ENCODE measurements at regions not wholly inside any gene's neighbourhood (a gene's known extent, or its start where the extent isn't known, plus 50 kb on each side); places are given as distances from the start of the nearest gene placed in this dataset.

DNA sequence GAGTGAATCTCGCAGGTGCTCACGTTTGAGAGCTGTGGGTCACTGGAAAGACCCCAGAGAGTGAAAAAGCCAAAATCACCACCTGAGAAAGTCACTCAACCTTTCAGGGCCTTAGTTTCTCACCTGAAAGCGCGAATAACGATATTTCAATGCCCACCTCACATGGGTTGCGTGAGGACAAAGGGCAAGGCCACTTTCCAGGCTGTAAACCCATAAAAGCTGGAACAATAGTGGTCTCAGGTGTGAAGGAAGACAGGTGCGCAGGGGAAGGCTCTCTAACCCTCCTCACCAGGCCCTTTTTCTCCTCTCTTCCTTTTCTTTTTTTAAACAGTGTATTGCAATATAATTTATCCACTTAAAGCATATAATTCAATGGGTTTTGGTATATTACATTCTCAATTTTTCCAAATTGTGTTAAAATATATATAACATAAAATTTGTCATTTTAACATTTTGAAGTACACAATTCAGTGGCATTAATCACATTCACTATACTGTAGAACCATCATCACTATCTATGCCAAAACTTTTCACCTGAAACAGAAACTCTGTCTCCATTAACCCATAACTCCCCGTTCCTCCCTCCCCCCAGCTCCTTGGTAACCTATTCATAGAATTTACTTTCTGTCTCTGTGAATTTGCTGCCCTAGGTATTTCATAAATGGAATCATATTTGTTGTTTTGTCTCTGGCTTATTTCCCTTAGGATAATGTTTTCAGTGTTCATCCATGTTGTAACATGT is 118.4 kb upstream of the TNR start:
- Histone ChIP-seq H3K9me3 (ENCODE audit: control insufficient read depth, insufficient read depth, low read length) (no peaks in the 10 kb centered on the region), H3K9ac (ENCODE audit: low read depth, low read length) (no peak overlapping the region), H3K36me3 (ENCODE audit: insufficient read depth, low read length) (no peaks in the 10 kb centered on the region), H3K4me1 (ENCODE audit: insufficient read depth, low read length) (peaks cover 31% of the 10 kb centered on the region)

DNA sequence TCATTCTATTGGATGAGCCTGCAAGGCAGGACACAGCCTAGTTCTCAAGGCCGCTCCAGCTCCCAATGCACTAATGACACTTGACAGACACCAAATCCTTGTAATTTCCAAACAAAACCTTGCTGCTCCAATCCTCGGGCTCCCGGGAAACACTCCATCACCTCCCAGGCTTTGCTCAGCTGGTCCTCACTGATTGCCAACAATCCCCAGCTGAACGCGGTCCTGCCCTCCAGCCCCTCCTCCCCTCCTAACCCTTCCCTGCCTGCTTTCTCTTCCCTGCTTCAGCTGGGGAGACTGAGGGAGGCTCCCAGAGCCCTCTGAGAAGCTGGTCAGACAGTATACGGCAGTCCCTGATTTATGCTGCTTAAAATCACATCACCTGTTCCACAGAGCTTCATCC is 114.4 kb upstream of the TNR start:
- H3K36me3 ChIP-seq (ENCODE audit: insufficient read depth, low read length): no peaks in the 10 kb centered on the region
- H3K9me3 ChIP-seq (ENCODE audit: control insufficient read depth, insufficient read depth, low read length): peaks cover 2% of the 10 kb centered on the region; the same call in 1 of the 2 replicates
- no peak overlapping the region for H3K9ac ChIP-seq (ENCODE audit: low read depth, low read length)
- H3K4me1 ChIP-seq (ENCODE audit: insufficient read depth, low read length): 0 out of 2 replicates have a peak, but pooled peaks cover 2% of the 10 kb centered on the region

DNA sequence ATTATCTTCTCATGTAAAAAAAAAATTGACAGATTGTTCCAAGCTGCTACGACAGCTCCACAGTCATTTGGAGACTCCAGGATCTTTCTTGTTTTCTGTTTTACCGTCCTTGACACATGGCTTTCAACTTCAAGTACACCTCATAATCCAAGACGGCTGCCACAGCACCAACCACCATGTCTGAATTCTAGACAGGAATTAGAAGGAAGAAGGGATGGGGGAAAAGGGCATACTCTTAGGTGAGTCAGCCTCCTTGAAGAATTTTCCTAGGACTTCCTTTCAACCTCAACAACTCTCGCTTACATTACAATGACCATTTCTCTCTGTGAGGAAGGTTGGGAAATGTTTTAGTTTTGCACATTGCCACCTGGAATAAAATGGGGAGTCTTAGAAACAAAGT is 110.3 kb upstream of the TNR start:
- Histone ChIP-seq H3K9me3 (ENCODE audit: control insufficient read depth, insufficient read depth, low read length) (peaks cover 2% of the 10 kb centered on the region; the same call in 1 of the 2 replicates), H3K36me3 (ENCODE audit: insufficient read depth, low read length) (no peaks in the 10 kb centered on the region), H3K4me1 (ENCODE audit: insufficient read depth, low read length) (no peaks in the 10 kb centered on the region), H3K9ac (ENCODE audit: low read depth, low read length) (no peak overlapping the region)

DNA sequence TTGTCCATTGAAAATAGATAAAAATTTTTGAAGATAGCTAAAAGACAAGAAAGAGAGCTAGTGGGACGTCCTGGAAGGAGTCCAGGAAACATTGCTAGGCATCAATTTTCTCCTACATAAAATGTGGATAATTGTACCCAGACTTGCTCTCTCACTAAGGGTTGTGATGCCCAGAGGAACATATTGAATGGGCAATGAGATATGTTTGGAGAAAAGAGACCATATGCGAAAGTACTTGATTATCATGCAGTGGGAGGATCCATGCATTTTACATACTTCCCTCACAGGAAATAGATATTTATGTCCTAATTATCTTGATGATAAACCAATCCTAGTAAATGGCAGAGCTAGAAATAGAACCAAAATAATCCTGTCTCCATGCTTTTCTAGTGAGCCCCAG is 108.4 kb upstream of the TNR start:
- Histone ChIP-seq H3K9me3 (ENCODE audit: control insufficient read depth, insufficient read depth, low read length) (peaks cover 2% of the 10 kb centered on the region; the same call in 1 of the 2 replicates), H3K4me1 (ENCODE audit: insufficient read depth, low read length) (no peaks in the 10 kb centered on the region), H3K36me3 (ENCODE audit: insufficient read depth, low read length) (no peaks in the 10 kb centered on the region), H3K9ac (ENCODE audit: low read depth, low read length) (no peak overlapping the region)

DNA sequence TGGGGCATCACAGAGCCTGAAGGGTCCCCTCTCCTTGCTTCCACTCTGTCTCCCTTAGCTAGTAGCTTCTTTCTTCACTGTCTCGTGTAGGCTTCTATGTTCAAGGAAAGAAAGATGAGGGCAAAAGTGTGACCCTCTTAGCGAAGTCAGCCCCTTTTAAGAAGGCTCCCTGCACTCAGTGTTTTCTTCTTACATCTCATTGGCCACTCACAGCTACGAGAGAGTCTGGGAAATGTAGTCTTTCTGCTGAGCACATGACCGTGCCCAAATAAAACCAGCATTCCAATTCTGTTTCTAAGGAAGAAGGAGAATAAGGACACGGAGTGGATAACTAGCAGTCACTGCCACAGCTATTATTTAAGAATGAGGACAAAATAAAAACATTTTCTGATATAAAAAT is 104.9 kb upstream of the TNR start:
- peaks cover 2% of the 10 kb centered on the region; the same call in 1 of the 2 replicates for H3K9me3 ChIP-seq (ENCODE audit: control insufficient read depth, insufficient read depth, low read length)
- H3K9ac ChIP-seq (ENCODE audit: low read depth, low read length): no peak overlapping the region
- no peaks in the 10 kb centered on the region for H3K4me1 ChIP-seq (ENCODE audit: insufficient read depth, low read length)
- H3K36me3 ChIP-seq (ENCODE audit: insufficient read depth, low read length): no peaks in the 10 kb centered on the region

DNA sequence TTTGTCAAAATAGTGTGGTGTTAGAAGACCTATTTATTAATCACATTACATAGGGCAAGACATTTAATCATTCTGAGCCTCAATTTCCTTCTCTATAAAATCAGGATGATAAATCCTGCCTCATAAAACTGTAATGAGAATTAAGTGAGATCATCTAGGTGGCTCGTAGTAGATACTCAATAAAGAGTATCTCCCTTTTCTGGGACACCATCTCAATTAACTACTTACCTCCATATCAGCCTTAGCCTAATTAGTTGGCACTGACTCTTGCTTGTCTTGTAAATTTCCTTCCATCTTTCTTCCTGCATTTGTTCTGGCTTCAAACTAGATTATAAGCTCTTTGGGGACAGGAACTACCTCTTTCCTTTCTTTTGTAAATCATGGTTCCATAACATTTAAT is 102.6 kb upstream of the TNR start:
- H3K9ac ChIP-seq (ENCODE audit: low read depth, low read length): no peak overlapping the region

DNA sequence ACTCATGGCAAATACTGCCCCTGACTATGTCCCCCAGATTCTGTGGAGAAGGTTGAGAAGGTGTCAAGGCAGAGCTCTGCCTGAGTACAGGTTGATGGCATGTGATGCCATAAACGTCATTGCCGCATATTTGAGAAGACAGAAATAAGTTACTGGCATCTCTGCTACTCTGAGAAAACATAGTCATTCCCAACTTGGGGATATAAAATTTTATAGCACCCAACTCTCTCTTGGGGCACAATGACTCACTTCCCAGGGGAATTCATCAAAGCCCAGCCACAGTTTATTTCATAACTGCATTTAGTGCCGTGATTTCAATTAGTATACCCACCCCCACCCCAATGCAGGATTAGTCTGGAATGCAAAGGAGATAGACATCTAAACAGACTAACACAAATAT is 101.9 kb upstream of the TNR start:
- Histone ChIP-seq H3K4me1 (ENCODE audit: insufficient read depth, low read length) (peaks cover 9% of the 10 kb centered on the region; the same call in 1 of the 2 replicates), H3K9ac (ENCODE audit: low read depth, low read length) (no peak overlapping the region), H3K36me3 (ENCODE audit: insufficient read depth, low read length) (no peaks in the 10 kb centered on the region), H3K9me3 (ENCODE audit: control insufficient read depth, insufficient read depth, low read length) (no peaks in the 10 kb centered on the region)

More for the DNA sequence above, 102.6 kb upstream of the TNR start:
- Histone ChIP-seq H3K36me3 (ENCODE audit: insufficient read depth, low read length) (no peaks in the 10 kb centered on the region), H3K4me1 (ENCODE audit: insufficient read depth, low read length) (peaks cover 9% of the 10 kb centered on the region; the same call in 1 of the 2 replicates), H3K9me3 (ENCODE audit: control insufficient read depth, insufficient read depth, low read length) (no peaks in the 10 kb centered on the region)

DNA sequence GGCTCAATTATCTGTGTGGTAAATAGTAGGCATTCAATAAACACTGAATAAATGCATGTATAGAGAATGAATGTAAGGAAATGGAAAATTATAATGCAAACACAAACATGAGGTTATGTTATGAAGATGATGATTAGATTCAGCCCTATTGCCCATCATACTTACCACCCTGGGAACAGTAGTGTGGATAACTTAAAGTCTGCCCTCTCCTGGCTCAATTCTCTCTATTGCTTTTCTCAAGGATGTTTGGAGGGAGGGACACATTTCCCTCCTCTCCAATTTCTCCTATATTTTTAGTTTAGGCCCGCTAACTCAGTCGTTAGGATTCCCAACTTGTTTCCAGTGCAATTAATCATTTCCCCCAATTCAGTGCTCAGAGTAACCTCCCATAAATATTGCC is 101.5 kb upstream of the TNR start:
- H3K9me3 ChIP-seq (ENCODE audit: control insufficient read depth, insufficient read depth, low read length): no peaks in the 10 kb centered on the region
- no peaks in the 10 kb centered on the region for H3K36me3 ChIP-seq (ENCODE audit: insufficient read depth, low read length)
- no peak overlapping the region for H3K9ac ChIP-seq (ENCODE audit: low read depth, low read length)
- peaks cover 13% of the 10 kb centered on the region; the same call in 1 of the 2 replicates for H3K4me1 ChIP-seq (ENCODE audit: insufficient read depth, low read length)

DNA sequence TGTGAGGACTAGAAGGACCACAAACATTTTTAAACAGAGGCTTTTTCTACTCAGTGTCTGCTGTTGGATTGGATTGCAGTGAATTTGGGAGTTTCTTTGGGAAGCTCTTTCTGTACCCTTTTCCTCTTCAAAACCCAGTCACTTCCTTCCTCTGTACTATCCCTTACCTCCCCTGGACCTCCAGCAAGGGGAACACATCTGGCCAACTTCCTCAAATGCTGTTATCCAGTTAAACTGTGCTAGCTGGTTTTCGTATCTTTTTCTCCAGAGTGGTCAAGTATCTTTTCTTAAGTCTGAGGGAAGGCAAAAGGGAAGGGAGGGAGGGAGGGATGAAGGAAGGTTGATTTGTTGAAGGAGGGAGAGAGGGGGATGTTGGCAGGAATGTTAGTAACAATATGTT is 99.2 kb upstream of the TNR start:
- H3K4me1 ChIP-seq (ENCODE audit: insufficient read depth, low read length): peaks cover 17% of the 10 kb centered on the region; the same call in 1 of the 2 replicates
- no peak overlapping the region for H3K9ac ChIP-seq (ENCODE audit: low read depth, low read length)
- no peaks in the 10 kb centered on the region for H3K36me3 ChIP-seq (ENCODE audit: insufficient read depth, low read length)
- no peaks in the 10 kb centered on the region for H3K9me3 ChIP-seq (ENCODE audit: control insufficient read depth, insufficient read depth, low read length)

DNA sequence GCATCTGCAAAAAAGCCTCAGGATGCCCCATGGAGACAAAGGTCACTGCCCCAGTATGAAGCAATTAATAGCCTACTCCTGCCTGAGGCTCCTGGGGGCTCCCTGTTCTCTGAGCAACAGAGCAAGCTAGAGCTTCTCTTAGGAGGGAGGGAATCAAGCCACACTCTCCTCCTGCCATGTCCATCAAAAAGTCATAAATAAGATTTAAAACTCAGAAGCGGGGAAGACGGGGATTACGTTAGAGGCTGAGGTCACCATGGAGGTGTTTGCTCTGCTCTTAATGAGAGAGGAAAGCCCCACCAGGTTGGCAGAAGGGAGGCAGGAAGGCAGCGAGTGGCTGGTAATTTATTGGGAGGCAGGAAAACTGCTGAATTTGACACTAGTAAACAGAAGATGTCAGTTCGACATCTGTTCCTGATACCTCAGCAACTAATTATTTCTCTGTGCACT is 98.4 kb upstream of the TNR start:
- H3K9ac ChIP-seq (ENCODE audit: low read depth, low read length): no peak overlapping the region
- H3K4me1 ChIP-seq (ENCODE audit: insufficient read depth, low read length): peaks cover 17% of the 10 kb centered on the region; the same call in 1 of the 2 replicates
- H3K9me3 ChIP-seq (ENCODE audit: control insufficient read depth, insufficient read depth, low read length): no peaks in the 10 kb centered on the region
- no peaks in the 10 kb centered on the region for H3K36me3 ChIP-seq (ENCODE audit: insufficient read depth, low read length)

DNA sequence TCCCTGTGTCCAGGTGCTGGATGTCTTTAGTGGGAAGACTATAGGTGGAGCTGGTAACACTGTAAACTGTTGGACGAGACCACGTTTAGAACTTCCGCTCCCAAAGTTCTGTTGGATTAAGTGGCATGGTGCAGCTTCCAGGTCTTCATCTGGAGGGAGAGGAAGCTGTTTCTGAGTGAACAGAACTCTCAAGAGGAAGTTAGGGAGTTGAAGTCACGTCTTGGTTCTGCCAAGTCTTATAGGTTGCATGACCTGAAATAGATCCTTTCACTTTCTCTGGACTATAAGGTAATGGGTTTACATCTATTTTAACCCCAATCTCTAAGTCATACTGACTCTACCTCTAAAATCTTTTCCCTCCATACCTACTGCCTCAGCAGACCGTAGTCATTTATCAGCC is 97.4 kb upstream of the TNR start:
- Histone ChIP-seq H3K9ac (ENCODE audit: low read depth, low read length) (no peak overlapping the region), H3K4me1 (ENCODE audit: insufficient read depth, low read length) (peaks cover 17% of the 10 kb centered on the region; the same call in 1 of the 2 replicates), H3K36me3 (ENCODE audit: insufficient read depth, low read length) (no peaks in the 10 kb centered on the region), H3K9me3 (ENCODE audit: control insufficient read depth, insufficient read depth, low read length) (no peaks in the 10 kb centered on the region)

DNA sequence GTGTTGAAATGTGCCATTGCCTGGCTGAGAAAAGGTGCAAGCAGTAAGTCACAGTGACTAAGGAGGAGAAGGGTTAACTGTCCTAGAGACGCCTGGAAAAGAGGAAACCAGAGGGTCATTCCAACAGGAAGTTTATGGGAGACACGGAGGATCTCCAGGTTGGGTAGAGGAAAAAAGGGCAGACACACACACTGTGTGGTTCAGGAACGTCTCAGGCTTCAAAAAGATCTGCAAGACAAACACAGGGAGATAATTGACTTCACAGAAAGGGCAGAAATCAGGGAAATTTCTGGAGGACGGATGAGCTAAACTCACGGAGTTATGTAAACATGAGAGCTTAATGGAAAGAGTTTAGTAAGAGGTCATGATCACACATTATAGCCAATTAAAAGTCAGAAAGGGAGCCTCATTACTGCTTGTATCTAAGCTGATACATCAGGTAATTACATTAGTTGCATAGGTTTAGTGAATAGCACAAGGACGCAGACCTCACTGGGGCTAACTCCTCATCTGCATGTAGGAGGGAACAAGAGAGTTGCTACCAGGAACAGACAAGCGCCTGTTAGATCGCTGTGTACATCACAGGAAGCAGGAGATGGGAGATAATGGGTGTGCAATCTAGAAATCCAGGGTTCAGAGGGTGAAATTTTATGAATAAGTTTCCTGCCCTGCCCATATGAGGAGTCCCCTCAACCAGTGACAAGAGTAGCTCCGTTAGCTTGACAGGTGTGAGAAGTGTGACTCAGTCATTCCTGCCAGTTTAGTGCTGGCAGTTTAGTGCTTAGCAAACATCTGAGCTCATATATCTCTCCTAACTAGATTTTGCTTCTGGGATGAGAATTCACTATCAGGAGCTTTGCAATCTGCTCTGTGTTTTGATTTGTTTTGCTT is 96.6 kb upstream of the TNR start:
- H3K9me3 ChIP-seq (ENCODE audit: control insufficient read depth, insufficient read depth, low read length): no peaks in the 10 kb centered on the region
- H3K4me1 ChIP-seq (ENCODE audit: insufficient read depth, low read length): peaks cover 19% of the 10 kb centered on the region; the same call in 1 of the 2 replicates
- no peaks in the 10 kb centered on the region for H3K36me3 ChIP-seq (ENCODE audit: insufficient read depth, low read length)
- H3K9ac ChIP-seq (ENCODE audit: low read depth, low read length): no peak overlapping the region

DNA sequence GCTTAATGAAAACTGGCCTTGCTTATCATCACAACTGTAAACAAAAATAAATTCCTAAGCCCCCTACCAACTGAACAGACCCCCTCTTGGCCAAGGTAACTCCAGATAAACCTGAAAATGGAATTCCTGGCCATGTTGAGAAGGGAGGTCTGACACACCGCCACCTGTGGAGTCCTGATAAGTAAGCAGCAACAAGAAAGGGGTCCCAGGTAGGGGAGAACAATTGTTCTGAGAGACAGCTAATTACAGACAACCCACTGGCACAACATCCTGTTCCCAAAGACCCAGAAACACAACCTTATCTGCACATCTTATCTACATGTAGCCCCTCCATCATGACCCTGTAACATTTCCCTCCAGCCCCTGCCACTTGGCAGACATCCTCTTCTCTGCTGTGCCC is 91.2 kb upstream of the TNR start:
- Histone ChIP-seq H3K4me1 (ENCODE audit: insufficient read depth, low read length) (peaks cover 22% of the 10 kb centered on the region), H3K36me3 (ENCODE audit: insufficient read depth, low read length) (no peaks in the 10 kb centered on the region), H3K9me3 (ENCODE audit: control insufficient read depth, insufficient read depth, low read length) (peaks cover 5% of the 10 kb centered on the region; the same call in 1 of the 2 replicates), H3K9ac (ENCODE audit: low read depth, low read length) (no peak overlapping the region)

DNA sequence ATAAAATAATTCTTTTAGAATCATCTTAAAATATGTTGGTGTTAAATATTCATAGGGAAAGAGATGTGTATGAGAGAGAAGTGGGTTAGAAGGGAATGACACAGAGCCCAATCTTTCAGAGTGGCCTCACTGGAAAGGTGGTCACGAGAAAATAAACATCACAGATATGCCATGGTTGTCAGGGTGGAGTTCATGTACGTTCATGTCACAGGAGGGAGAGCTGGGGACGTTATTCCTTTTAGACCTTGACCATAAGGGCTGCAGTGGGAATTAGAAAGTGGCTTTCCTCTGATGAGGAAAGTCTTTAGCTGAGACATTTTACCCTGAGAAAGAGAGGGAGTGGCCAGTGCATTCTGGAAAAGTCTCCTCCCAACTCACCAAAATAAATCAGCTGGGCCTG is 90.6 kb upstream of the TNR start:
- H3K36me3 ChIP-seq (ENCODE audit: insufficient read depth, low read length): no peaks in the 10 kb centered on the region
- no peak overlapping the region for H3K9ac ChIP-seq (ENCODE audit: low read depth, low read length)
- H3K9me3 ChIP-seq (ENCODE audit: control insufficient read depth, insufficient read depth, low read length): peaks cover 5% of the 10 kb centered on the region; the same call in 1 of the 2 replicates
- H3K4me1 ChIP-seq (ENCODE audit: insufficient read depth, low read length): peaks cover 21% of the 10 kb centered on the region
